Effector CD4-positive, alpha-beta T cell (primary cell): ENCODE measurements at regions not wholly inside any gene's neighbourhood (a gene's known extent, or its start where the extent isn't known, plus 50 kb on each side); places are given as distances from the start of the nearest gene placed in this dataset.
"Not testable (repeated sequence)": the region's sequence is repeated elsewhere in the genome, so short reads cannot be mapped to it uniquely, and the experiment has no call there.

Experiments
- DNase-seq: peaks from one replicate; pipeline ENCODE4 v3.0.0-alpha.2; 2020

GRCh38 chr10:4282496-4282895 lies 497.5 kb upstream of the KLF6 start:
- no peak for DNase-seq

DNA sequence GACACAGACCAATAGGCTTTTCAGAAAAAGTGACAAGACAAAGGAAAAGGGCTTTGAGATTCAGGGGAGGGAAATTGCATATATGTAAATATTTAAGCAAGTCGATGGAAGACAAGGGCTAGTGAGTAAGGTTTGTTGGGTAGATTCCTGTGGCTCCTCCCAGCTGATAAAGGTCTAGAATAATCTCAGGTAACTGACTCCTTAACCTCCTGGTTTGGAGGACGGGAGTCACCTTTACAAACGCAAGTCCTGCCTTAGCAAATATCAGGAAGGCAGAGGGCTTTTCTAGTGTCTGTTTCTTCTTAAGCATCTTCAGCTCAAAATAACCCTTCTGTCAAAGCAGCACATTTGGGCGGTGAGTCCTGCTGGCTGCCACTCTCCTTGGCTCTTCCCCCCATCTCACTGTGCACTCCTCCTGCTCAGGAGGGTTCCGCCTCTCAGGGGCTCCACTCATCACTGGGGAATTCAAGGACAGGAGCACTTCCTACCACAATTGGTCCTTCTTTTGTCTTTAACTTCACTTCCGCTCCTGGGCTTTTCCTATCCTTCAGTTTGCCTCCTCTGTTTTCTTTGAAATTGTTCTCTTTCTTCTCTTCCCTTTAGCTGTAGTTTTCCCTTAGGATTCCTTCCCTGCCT lies 496.3 kb upstream of the KLF6 start:
- no peak for DNase-seq

DNA sequence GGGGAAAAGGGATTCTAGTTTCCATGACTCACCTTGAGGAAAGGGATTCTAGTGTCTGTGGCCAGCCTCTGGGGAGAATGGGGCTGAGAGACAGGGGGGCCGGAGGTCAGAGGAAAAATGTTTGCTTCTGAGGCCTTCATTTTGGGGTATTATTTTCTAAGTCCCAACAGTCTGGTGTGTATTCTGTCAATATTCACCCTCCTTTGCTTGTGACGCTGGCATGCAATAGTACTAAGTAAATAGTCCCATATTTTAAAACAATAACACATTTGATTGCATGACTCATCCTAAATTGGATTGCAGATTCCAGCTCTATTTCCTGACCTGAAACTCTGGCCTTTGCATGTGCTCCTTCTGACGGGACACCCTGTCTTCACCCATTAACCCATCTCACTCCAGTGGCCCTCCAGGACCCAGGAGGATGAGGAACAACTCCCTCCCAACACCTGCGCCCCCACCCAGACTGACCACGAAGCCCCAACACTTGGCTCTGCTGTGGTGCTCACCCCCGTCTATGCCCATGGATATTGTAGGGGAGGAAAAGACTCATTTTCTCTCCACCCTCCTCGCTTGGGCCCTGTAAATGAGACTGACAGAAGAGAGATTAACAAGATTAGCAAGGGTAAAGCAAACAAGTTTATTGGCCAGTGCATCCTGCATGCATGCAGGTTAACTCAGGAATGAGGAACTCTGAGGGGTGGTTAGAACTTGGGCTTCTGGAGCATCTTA lies 495.6 kb upstream of the KLF6 start:
- DNase-seq = no peak

- DNase-seq = no peak
These were observed 494.6 kb upstream of the KLF6 start for GRCh38 chr10:4279655-4280054.

- DNase-seq = no peak
These were observed 493.2 kb upstream of the KLF6 start for GRCh38 chr10:4278186-4278585.

DNA sequence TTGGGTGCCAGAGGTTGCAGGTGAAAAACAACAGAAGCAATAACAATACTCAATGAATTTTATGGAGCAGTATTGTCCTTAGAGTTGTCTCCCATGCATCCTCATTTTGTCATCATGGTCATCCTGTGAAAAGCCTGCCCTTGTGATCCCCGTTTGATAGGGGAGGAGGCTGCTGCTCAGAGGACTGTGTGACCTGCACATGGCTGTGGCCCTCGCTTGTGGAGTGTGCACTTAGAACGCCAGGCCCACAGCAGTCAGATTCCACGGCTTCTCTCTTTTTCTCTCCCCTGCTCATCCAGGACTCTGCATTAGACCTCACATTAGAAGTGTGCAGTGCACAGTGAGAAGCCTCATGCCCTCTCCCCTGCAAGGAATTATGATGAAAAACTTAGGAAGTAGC lies 491.1 kb upstream of the KLF6 start:
- DNase-seq = no peak

- DNase-seq = not testable (repeated sequence)
These were observed 489.7 kb upstream of the KLF6 start for GRCh38 chr10:4274671-4275070.

DNA sequence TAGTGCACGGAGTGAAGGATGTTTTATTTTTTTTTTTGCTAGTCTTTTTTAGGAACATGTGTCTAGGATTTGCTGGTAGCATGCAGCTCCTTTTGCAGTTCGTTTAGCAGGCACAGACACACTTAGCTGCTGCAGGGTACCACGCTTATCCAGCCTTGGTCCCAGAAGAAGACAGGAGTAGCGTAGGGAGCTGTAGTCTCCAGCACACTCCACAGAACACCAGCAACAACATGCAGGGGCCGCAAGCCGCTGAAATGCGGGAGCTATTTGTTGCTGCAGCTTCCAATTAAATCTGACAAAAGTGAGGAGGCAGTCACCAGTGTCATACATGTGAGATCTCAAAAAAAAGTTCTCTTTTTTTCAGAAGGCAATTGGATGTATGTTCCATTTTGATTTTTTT lies 486.2 kb upstream of the KLF6 start:
- DNase-seq = no peak

GRCh38 chr10:4270116-4270515 lies 485.1 kb upstream of the KLF6 start:
- DNase-seq = no peak

DNA sequence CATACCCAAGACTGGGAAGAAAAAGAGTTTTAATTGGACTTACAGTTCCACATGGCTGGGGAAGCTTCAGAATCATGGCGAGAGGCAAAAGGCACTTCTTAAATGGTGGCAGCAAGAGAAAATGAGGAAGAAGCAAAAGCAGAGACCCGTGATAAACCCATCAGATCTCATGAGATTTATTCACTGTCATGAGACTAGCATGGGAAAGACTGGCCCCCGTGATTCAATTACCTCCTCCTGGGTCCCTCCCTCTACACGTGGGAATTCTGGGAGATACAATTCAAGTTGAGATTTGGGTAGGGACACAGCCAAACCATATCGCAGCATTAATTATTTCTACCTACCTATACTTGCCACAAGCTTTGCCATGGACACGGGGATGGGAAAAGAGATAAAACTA lies 483.5 kb upstream of the KLF6 start:
- not testable (repeated sequence) for DNase-seq

DNA sequence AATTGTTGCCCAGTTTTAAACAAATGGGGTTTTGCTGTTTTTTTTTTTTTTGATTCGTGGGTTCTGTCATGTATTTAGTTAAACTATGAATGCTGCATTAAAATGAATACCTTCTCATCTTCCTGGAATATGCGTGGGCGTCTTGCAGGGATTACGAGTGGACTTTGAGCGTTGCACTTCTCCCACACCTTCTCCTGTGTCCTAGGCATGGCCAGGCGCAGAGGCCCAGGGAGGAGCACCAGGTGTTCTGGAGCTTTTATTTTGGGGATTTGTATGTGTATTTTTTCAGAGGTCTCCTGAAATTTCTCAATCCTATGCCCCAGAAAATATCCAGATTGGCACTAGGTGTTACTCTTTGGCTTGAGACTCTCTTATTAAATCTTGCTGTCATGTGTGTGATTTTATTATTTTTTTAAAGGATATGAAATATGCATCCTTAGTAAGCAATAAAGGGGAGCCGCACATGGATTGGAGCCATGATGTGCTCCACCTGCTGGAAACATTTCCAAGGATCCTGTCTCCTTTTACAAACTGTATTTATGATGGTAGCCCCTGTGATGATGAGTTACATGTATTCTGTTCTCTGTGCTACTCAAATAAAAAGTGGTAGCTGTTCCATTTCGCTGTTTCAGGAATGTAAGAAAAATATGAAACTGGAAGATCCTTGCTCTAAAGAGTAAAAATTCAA lies 482.2 kb upstream of the KLF6 start:
- no peak for DNase-seq

DNA sequence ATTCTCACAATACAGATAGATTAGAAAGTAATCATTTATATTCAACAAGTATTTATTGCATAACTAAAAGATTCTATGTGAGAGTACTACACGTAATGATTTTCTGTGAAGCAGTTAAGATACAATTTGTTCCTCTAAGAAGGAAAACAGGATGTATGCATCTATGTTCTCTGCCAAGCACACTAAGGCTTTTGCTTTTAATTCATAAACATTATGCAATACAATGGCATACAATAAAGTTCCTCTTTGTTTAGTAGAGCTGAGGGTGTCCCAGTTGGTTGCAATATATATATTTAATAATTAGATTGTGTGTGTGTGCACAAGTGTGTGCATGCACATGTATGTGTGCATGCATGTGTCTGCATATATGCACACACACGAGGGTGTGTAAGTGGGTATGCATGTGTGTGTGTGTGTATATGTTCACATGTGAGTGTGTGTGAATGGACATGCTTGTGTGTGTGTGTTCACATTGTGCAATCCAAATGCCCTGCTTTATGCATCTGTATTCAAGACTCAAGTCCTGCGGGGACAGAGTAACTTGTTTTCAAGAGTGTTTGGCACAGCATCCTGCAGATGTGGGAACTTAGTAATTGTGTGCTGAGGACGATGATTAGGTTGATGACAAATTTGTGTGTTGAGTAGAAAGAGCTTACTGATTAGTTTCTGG lies 481.5 kb upstream of the KLF6 start:
- no peak for DNase-seq

GRCh38 chr10:4265964-4266363 lies 481.0 kb upstream of the KLF6 start:
- DNase-seq = no peak

GRCh38 chr10:4264209-4264865 lies 479.3 kb upstream of the KLF6 start:
- no peak for DNase-seq

- DNase-seq = no peak
These were observed 478.6 kb upstream of the KLF6 start for GRCh38 chr10:4263601-4263921.

GRCh38 chr10:4262870-4263600 lies 478.0 kb upstream of the KLF6 start:
- DNase-seq = no peak

GRCh38 chr10:4262449-4262848 lies 477.4 kb upstream of the KLF6 start:
- no peak for DNase-seq

- DNase-seq = no peak
These were observed 475.6 kb upstream of the KLF6 start for GRCh38 chr10:4260483-4261124.

DNA sequence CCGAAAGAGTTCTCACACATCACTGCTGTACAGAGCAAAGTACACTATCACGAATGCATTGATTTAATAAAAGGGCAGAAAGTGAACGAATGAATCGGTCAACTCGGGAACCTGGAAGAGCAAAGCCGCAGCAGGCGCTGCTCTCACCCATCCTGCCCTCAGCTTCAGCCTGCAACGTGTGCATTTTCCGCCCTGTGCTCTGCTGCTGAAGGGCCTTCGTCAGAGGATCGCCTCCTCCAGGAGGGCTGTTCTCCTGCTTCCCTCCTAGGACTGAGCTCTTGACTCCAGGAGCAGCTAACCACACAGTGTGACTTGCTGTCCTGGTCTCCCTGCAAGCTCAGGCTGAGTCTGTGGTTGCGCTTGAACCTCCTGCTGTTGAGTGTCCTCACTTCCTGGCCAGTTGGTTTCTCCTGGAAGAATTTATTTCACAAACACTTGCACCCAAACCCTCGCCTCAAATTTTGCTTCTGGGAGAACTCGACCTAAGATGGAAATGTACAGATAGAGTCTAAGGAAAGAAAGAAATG lies 473.0 kb upstream of the KLF6 start:
- no peak for DNase-seq

GRCh38 chr10:4256971-4257370 lies 472.0 kb upstream of the KLF6 start:
- no peak for DNase-seq

- no peak for DNase-seq
These were observed 470.7 kb upstream of the KLF6 start for GRCh38 chr10:4255751-4256150.
